HCT116 (cell line): ENCODE measurements at regions not wholly inside any gene's neighbourhood (a gene's known extent, or its start where the extent isn't known, plus 50 kb on each side); places are given as distances from the start of the nearest gene placed in this dataset.

Experiments used
- ATAC-seq: fragments of 200-7000 bp; cut with Tn5 transposase; 2 replicates; pipeline ENCODE4 v1.9.1; 2020; ENCODE audit warnings: mild to moderate bottlenecking, moderate library complexity
- BruUV-seq: library from RNA; stranded (reverse); fragments of 400-500 nt; replicated peaks from 2 replicates; lab custom pipeline; 2021; lab: Mats Ljungman, UMichigan
- CTCF ChIA-PET: fragments of 300-600 bp; sonication (Branson Sonifier 250); formaldehyde crosslinking; loops from one replicate; lab custom pipeline; 2021; ENCODE audit warnings: antibody characterized with exemption; lab: Charles Lee
- POLR2A ChIA-PET: fragments of 300-600, 350-600 bp; sonication (Branson Sonifier 250); formaldehyde crosslinking; loops from one replicate; lab custom pipeline; 2021; ENCODE audit warnings: antibody characterized with exemption; lab: Charles Lee
- RAD21 ChIA-PET, 2 experiments: fragments of 300-600 bp; sonication (Branson Sonifier 250); formaldehyde crosslinking; loops; one replicate each; lab custom pipeline; 2023; ENCODE audit warnings: low total read pairs in 2 of 2; ENCODE audit not compliant: uncharacterized antibody in 2 of 2, unreplicated experiment in 2 of 2, low non-redundant PET in 1 of 2; lab: Charles Lee
- DNase-seq: peaks from one replicate; pipeline ENCODE4 v3.0.0-alpha.2; 2010; ENCODE audit warnings: low read depth, low spot score
- H2AFZ ChIP-seq: fragments of 200-600 bp; shearing (Covaris generic), sonication (generic); 2 replicates; pipeline ENCODE4 v1.6.1; 2017; ENCODE audit warnings: low read depth, mixed run types, mixed read lengths, antibody characterized with exemption, low read length; ENCODE audit not compliant: poor library complexity, severe bottlenecking
- H3K27ac ChIP-seq: 2 replicates; pipeline ENCODE4 v1.5.1; 2012; ENCODE audit warnings: low read depth, low read length
- H3K27me3 ChIP-seq: fragments of 200-600 bp; sonication (generic); 2 replicates; pipeline ENCODE4 v1.6.1; 2016; ENCODE audit warnings: mixed run types, low read length, mixed read lengths; ENCODE audit not compliant: insufficient read depth
- H3K36me3 ChIP-seq, 2 experiments: fragments of 200-500 bp in 1 of 2; fragments of 200-600 bp in 1 of 2; sonication (Bioruptor generic) in 1 of 2; sonication (generic) in 1 of 2; 2 replicates each; pipeline versions ENCODE4 v1.5.1 to v1.6.1; 2014 to 2016; ENCODE audit warnings: low read length in 2 of 2, inconsistent platforms in 1 of 2, mixed read lengths in 1 of 2, mixed run types in 1 of 2; ENCODE audit not compliant: insufficient read depth in 2 of 2, control insufficient read depth in 1 of 2
- H3K4me1 ChIP-seq, 2 experiments: fragments of 200-600 bp in 1 of 2; sonication (generic) in 1 of 2; 2 replicates each; pipeline versions ENCODE4 v1.5.1 to v1.6.1; 2012 to 2017; ENCODE audit warnings: low read length in 2 of 2, inconsistent platforms in 1 of 2, mild to moderate bottlenecking in 1 of 2, mixed read lengths in 1 of 2, mixed run types in 1 of 2, moderate library complexity in 1 of 2; ENCODE audit not compliant: insufficient read depth in 2 of 2, control insufficient read depth in 1 of 2
- H3K4me2 ChIP-seq: fragments of 200-600 bp; sonication (generic); 2 replicates; pipeline ENCODE4 v1.6.1; 2017; ENCODE audit warnings: mixed run types, low read length, mixed read lengths
- H3K4me3 ChIP-seq, 2 experiments: fragments of 200-600 bp in 1 of 2; sonication (generic) in 1 of 2; replicated peaks in 1 of 2; 2 replicates each; pipeline ENCODE4 v1.5.1; 2011 to 2016; ENCODE audit warnings: low read length in 2 of 2, control low read depth in 1 of 2, low read depth in 1 of 2, mild to moderate bottlenecking in 1 of 2, mixed read lengths in 1 of 2, mixed run types in 1 of 2
- H3K79me2 ChIP-seq: fragments of 200-600 bp; sonication (generic); 2 replicates; pipeline ENCODE4 v1.6.1; 2017; ENCODE audit warnings: mild to moderate bottlenecking, mixed run types, low read length, moderate library complexity, mixed read lengths; ENCODE audit not compliant: insufficient read depth
- H3K9ac ChIP-seq: fragments of 200-600 bp; sonication (generic); 2 replicates; pipeline ENCODE4 v1.6.1; 2016; ENCODE audit warnings: low read length, mixed read lengths
- H3K9me2 ChIP-seq: fragments of 200-600 bp; sonication (generic), shearing (Covaris generic); 2 replicates; pipeline ENCODE4 v1.6.1; 2017; ENCODE audit warnings: mixed run types, mild to moderate bottlenecking, moderate library complexity; ENCODE audit not compliant: insufficient read depth
- H3K9me3 ChIP-seq, 2 experiments: fragments of 200-500 bp in 1 of 2; fragments of 200-600 bp in 1 of 2; sonication (Bioruptor generic) in 1 of 2; sonication (generic) in 1 of 2; 2 replicates each; pipeline ENCODE4 v1.6.1; 2014 to 2017; ENCODE audit warnings: low read length in 2 of 2, mixed read lengths in 2 of 2, inconsistent platforms in 1 of 2, low read depth in 1 of 2, mild to moderate bottlenecking in 1 of 2, mixed run types in 1 of 2, moderate library complexity in 1 of 2; ENCODE audit not compliant: control insufficient read depth in 1 of 2, insufficient read depth in 1 of 2
- H4K20me1 ChIP-seq: fragments of 200-600 bp; sonication (generic), shearing (Covaris generic); 2 replicates; pipeline ENCODE4 v1.6.1; 2017; ENCODE audit warnings: mixed run types, mild to moderate bottlenecking, moderate library complexity; ENCODE audit not compliant: insufficient read depth
- CTCF ChIP-seq, 3 experiments: fragments of 200-600 bp in 1 of 3; sonication (generic) in 1 of 3; IDR thresholded peaks in 2 of 3; conservative IDR thresholded peaks in 1 of 3; 2 replicates each; pipeline ENCODE4 v1.5.1; 2012 to 2017; ENCODE audit warnings: low read depth in 2 of 3, low read length in 2 of 3, antibody characterized with exemption in 1 of 3, borderline replicate concordance in 1 of 3, control low read depth in 1 of 3, mild to moderate bottlenecking in 1 of 3, mixed read lengths in 1 of 3, mixed run types in 1 of 3, moderate library complexity in 1 of 3; ENCODE audit not compliant: insufficient read depth in 1 of 3
- MAX ChIP-seq: IDR thresholded peaks from 2 replicates; pipeline ENCODE4 v1.6.1; 2012
- POLR2AphosphoS5 ChIP-seq: IDR thresholded peaks from 2 replicates; pipeline ENCODE4 v1.6.1; 2011; ENCODE audit warnings: mild to moderate bottlenecking, low read depth, low read length, moderate library complexity
- RAD21 ChIP-seq: IDR thresholded peaks from 2 replicates; pipeline ENCODE4 v1.6.1; 2012; ENCODE audit warnings: low read depth, mild to moderate bottlenecking
- intact Hi-C: fragments of 100-400 bp; cut with micrococcal nuclease; formaldehyde crosslinking; loops from 2 replicates; pipeline ENCODE4 v1.10.0; 2022

GRCh38 chr12:90253674-90254181 lies 545.1 kb upstream of the ATP2B1 start (continued):
- TF ChIP-seq CTCF (IDR thresholded peaks at IDR 0.05 in 2 of 3, conservative IDR thresholded peaks at IDR 0.05 in 1 of 3; ENCODE audit: borderline replicate concordance in 1 of 3, insufficient read depth in 1 of 3, low read depth in 2 of 3, low read length in 2 of 3): peak; percentile 34 to 49 (median 40); a peak in 5 of 6 replicates

DNA sequence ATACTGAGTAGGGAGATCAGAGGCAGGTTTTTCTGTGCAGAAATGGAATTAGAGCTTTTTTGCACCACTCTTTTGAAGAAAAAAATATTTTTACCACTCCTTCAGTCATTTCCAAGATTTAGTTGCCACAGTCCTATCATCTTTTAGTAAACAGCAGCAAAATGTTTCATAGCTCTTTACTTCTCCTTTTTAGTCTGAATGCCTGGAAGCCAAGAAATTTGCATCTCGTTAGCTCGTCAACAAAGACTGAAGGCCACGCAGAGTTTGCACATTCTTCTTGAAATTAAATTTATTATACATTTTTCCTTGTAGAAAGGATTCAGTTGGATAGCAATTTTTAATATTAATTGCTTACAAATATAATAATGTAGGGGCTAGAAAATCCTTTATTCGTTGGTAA lies 544.5 kb upstream of the ATP2B1 start:
- H4K20me1 ChIP-seq: no peaks in the 10 kb centered on the region
- H3K4me3 ChIP-seq: no peak overlapping the region
- no peaks in the 10 kb centered on the region for H3K9me3 ChIP-seq
- peak overlapping the region; percentile 48; the same call in 1 of the 2 replicates for H3K4me2 ChIP-seq
- intact Hi-C loops: loop anchor here (10.0 kb wide), 1 partner anchor 708 kb away; no protein-coding TSS in a partner anchor
- ChIA-PET RAD21 (no interaction called here), POLR2A (no interaction called here), CTCF (no interaction called here)
- no peaks in the 10 kb centered on the region for H3K79me2 ChIP-seq
- H3K36me3 ChIP-seq: no peaks in the 10 kb centered on the region
- H3K27ac ChIP-seq: no peak overlapping the region
- DNase-seq (no peak), ATAC-seq (no peak)
- H3K9ac ChIP-seq: no peak overlapping the region
- H2AFZ ChIP-seq: peak overlapping the region; percentile 97
- H3K9me2 ChIP-seq: no peaks in the 10 kb centered on the region
- H3K27me3 ChIP-seq: no peaks in the 10 kb centered on the region
- BruUV-seq: no TSS peak
- no peak for TF ChIP-seq RAD21
- TF ChIP-seq POLR2AphosphoS5: no peak
- no peak for TF ChIP-seq MAX
- TF ChIP-seq CTCF (IDR thresholded peaks at IDR 0.05 in 2 of 3, conservative IDR thresholded peaks at IDR 0.05 in 1 of 3; ENCODE audit: borderline replicate concordance in 1 of 3, insufficient read depth in 1 of 3, low read depth in 2 of 3, low read length in 2 of 3): no peak
- H3K4me1 ChIP-seq: peaks cover 9 to 16% of the 10 kb centered on the region in 2 experiments
